K562 (cell line): ENCODE measurements at regions not wholly inside any gene's neighbourhood (a gene's known extent, or its start where the extent isn't known, plus 50 kb on each side); places are given as distances from the start of the nearest gene placed in this dataset.

Experiments
- ATAC-seq: fragments of 200-7000 bp; cut with Tn5 transposase; 3 replicates; pipeline ENCODE4 v1.9.1; 2020; ENCODE audit warnings: moderate library complexity
- BruUV-seq: library from RNA; stranded (reverse); fragments of 400-500 nt; replicated peaks from 2 replicates; lab custom pipeline; 2021; lab: Mats Ljungman, UMichigan
- CTCF ChIA-PET: fragments of 300-600 bp; formaldehyde crosslinking; extraction: SDS; loops from one replicate; lab custom pipeline; 2021; ENCODE audit warnings: low intra/inter-chr PET ratio; lab: Yijun Ruan, JAX
- POLR2A ChIA-PET: fragments of 300-600, 350-650 bp; sonication (Branson Sonifier 250); formaldehyde crosslinking; extraction: SDS; loops from one replicate; lab custom pipeline; 2021; ENCODE audit warnings: antibody characterized with exemption, inconsistent platforms; lab: Yijun Ruan, JAX
- DNase-seq, 4 experiments: peaks; one replicate each; pipeline versions ENCODE4 v3.0.0 to v3.0.0-alpha.2; 2011 to 2018; ENCODE audit warnings: low spot score in 3 of 4, mixed read lengths in 3 of 4; ENCODE audit errors: extremely low read depth in 1 of 4
- FAIRE-seq: peaks from 2 replicates; lab custom pipeline; 2011; peaks lifted over from hg19 to GRCh38; lab: Jason Lieb, UNC
- H2AFZ ChIP-seq: 2 replicates; pipeline ENCODE4 v1.6.0; 2011; ENCODE audit warnings: low read depth, low read length, control low read depth, inconsistent platforms
- H3K27ac ChIP-seq: fragments of 200-600 bp; 3 replicates; pipeline ENCODE4 v1.8.0; 2011; ENCODE audit warnings: low read depth, mild to moderate bottlenecking, control low read depth, inconsistent platforms, low read length, moderate library complexity, mixed read lengths; ENCODE audit errors: extremely low read depth
- H3K27me3 ChIP-seq, 2 experiments: fragments of 300-600 bp in 1 of 2; 2 replicates in 1 of 2; 3 replicates in 1 of 2; pipeline versions ENCODE4 v1.6.0 to v1.8.0; 2011; ENCODE audit warnings: inconsistent platforms in 2 of 2, low read length in 2 of 2, mild to moderate bottlenecking in 1 of 2, mixed read lengths in 1 of 2, moderate library complexity in 1 of 2; ENCODE audit not compliant: control insufficient read depth in 2 of 2, insufficient read depth in 2 of 2
- H3K36me3 ChIP-seq: fragments of 300-600 bp; 3 replicates; pipeline ENCODE4 v1.8.0; 2011; ENCODE audit warnings: mild to moderate bottlenecking, low read length, inconsistent platforms; ENCODE audit not compliant: control insufficient read depth, insufficient read depth
- H3K4me1 ChIP-seq, 2 experiments: fragments of 200-600 bp in 1 of 2; replicated peaks in 1 of 2; 2 replicates in 1 of 2; 3 replicates in 1 of 2; pipeline versions ENCODE4 v1.5.1 to v1.8.0; 2011; ENCODE audit warnings: inconsistent platforms in 2 of 2, low read length in 2 of 2, mild to moderate bottlenecking in 1 of 2, mixed read lengths in 1 of 2, moderate library complexity in 1 of 2; ENCODE audit not compliant: control insufficient read depth in 2 of 2, insufficient read depth in 2 of 2
- H3K4me2 ChIP-seq: 2 replicates; pipeline ENCODE4 v1.6.1; 2011; ENCODE audit warnings: low read length, control low read depth, inconsistent platforms, mixed read lengths; ENCODE audit not compliant: insufficient read depth
- H3K4me3 ChIP-seq: fragments of 200-600 bp; sonication (generic), shearing (Covaris generic); 2 replicates; pipeline ENCODE4 v1.5.1; 2016; ENCODE audit warnings: control low read depth, inconsistent platforms
- H3K79me2 ChIP-seq: fragments of 200-600 bp; 3 replicates; pipeline ENCODE4 v1.8.0; 2011; ENCODE audit warnings: low read length, inconsistent platforms; ENCODE audit not compliant: control insufficient read depth, insufficient read depth
- H3K9ac ChIP-seq, 2 experiments: 2 replicates each; pipeline versions ENCODE4 v1.6.0 to v1.6.1; 2011; ENCODE audit warnings: low read depth in 2 of 2, low read length in 2 of 2, control low read depth in 1 of 2, inconsistent platforms in 1 of 2, mild to moderate bottlenecking in 1 of 2, mixed read lengths in 1 of 2; ENCODE audit not compliant: insufficient read depth in 1 of 2
- H3K9me1 ChIP-seq: one replicate; pipeline ENCODE4 v1.6.0; 2011; ENCODE audit warnings: inconsistent platforms, mild to moderate bottlenecking, low read length, moderate library complexity; ENCODE audit not compliant: control insufficient read depth, insufficient read depth
- H3K9me3 ChIP-seq: replicated peaks from 2 replicates; pipeline ENCODE4 v1.5.1; 2011; ENCODE audit warnings: low read depth, low read length, inconsistent platforms; ENCODE audit not compliant: control insufficient read depth, insufficient read depth
- H4K20me1 ChIP-seq: replicated peaks from 2 replicates; pipeline ENCODE4 v1.6.1; 2011; ENCODE audit warnings: low read length, inconsistent platforms, mixed read lengths; ENCODE audit not compliant: control insufficient read depth, insufficient read depth
- PTTG1 ChIP-seq: fragments of 450-650 bp; IDR thresholded peaks from 2 replicates; pipeline ENCODE4 v1.6.1; 2016; ENCODE audit warnings: low read depth, mild to moderate bottlenecking, missing genetic modification characterization, missing compliant biosample characterization
- ZFP36 ChIP-seq: fragments of 150-350 bp; IDR thresholded peaks from 2 replicates; pipeline ENCODE4 v1.6.1; 2018; ENCODE audit warnings: low read length, low read depth; ENCODE audit not compliant: partially characterized antibody
- WGBS: fragments of 100-300 bp; shearing (Covaris generic); methylation state at CpG from one replicate; pipeline ENCODE4 v1.1.6; 2016; ENCODE audit warnings: low coverage, mixed read lengths; ENCODE audit not compliant: insufficient coverage; ENCODE audit errors: missing lambda C conversion rate; 5-methylcytosine and 5-hydroxymethylcytosine counted together
- in situ Hi-C: fragments of 300-500 bp; cut with MboI; formaldehyde crosslinking; loops from 4 replicates; pipeline ENCODE4 v1.15.0; 2018; ENCODE audit warnings: inconsistent platforms, mixed read lengths
- intact Hi-C: fragments of 100-400 bp; cut with micrococcal nuclease; formaldehyde crosslinking; loops from 2 replicates; pipeline ENCODE4 v1.14.2; 2022
- TF ChIP-seq, protein P1 (sequence below): IDR thresholded peaks from 2 replicates; pipeline ENCODE4 v1.6.1; 2016; ENCODE audit warnings: missing genetic modification characterization, missing compliant biosample characterization
- TF ChIP-seq, protein P2 (sequence below): fragments of 250-450 bp; sonication (Bioruptor Pico); IDR thresholded peaks from 2 replicates; pipeline ENCODE4 v1.5.1; 2021; ENCODE audit warnings: mild to moderate bottlenecking
- TF ChIP-seq, protein P3 (sequence below): fragments of 450-650 bp; conservative IDR thresholded peaks from 2 replicates; pipeline ENCODE4 v1.6.1; 2016; ENCODE audit warnings: missing genetic modification characterization, low read depth, mild to moderate bottlenecking, control low read depth, missing compliant biosample characterization
- TF ChIP-seq, protein P4 (sequence below): sonication (generic); IDR thresholded peaks from 2 replicates; pipeline ENCODE4 v1.6.1; 2016
- TF ChIP-seq, protein P5 (sequence below): fragments of 250-450 bp; sonication (Bioruptor Pico); IDR thresholded peaks from 2 replicates; pipeline ENCODE4 v1.8.0; 2022; ENCODE audit warnings: inconsistent platforms

DNA sequence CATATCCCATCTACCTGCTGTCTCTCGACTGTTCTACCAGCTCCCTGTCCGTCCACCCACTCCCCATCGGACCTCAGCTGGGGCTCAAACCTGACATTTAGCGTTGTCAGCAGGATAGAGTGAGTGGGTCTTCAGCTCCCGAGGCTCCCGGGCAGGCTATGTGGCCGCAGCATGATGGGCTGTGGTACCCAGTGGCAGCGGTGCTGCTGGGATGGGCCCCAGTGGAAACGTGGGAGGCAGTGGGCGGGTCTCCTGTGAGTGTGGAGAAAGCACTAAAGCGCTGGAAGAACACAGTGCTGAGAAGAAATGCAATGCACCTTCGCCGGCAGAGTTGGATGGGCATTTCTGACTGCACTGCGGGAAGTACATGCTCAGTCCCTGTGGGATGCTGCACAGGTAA is 204.8 kb upstream of the SYT4 start (continued):
- TF ChIP-seq, protein P1, sequence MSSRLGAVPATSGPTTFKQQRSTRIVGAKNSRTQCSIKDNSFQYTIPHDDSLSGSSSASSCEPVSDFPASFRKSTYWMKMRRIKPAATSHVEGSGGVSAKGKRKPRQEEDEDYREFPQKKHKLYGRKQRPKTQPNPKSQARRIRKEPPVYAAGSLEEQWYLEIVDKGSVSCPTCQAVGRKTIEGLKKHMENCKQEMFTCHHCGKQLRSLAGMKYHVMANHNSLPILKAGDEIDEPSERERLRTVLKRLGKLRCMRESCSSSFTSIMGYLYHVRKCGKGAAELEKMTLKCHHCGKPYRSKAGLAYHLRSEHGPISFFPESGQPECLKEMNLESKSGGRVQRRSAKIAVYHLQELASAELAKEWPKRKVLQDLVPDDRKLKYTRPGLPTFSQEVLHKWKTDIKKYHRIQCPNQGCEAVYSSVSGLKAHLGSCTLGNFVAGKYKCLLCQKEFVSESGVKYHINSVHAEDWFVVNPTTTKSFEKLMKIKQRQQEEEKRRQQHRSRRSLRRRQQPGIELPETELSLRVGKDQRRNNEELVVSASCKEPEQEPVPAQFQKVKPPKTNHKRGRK (tag), result no peak

DNA sequence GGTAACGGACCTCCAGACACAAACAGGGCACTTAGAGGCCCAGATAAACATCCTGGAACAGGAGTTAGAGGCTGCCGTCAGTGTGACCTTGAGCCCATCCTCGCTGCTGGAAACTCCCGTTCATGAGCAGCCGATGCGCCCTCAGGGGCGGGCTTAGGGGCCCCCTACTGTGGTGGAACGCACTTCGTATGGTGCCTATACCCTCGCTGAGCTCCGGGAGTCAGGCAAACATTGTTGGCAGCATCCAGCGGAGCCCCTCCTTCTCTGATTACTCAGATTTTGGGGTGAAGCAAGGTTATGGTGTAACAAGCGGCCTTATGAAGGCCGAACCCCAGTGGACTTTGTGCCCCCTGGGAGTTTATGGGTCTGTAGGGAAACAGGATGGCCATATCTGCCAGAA is 205.3 kb upstream of the SYT4 start:
- BruUV-seq, result no TSS peak
- H3K27ac ChIP-seq, result no peak overlapping the region
- H4K20me1 ChIP-seq, result no peaks in the 10 kb centered on the region
- 0% methylated on average over 8 of the region's 14 CpGs for WGBS
- H3K79me2 ChIP-seq, result no peaks in the 10 kb centered on the region
- no peaks in the 10 kb centered on the region for H3K9me1 ChIP-seq
- H3K4me3 ChIP-seq, result no peak overlapping the region
- H3K4me1 ChIP-seq, result no peaks in the 10 kb centered on the region
- H3K9ac ChIP-seq, result no peak overlapping the region
- in situ Hi-C loops, result no loop called here
- H3K36me3 ChIP-seq, result no peaks in the 10 kb centered on the region
- no peak for ATAC-seq
- H2AFZ ChIP-seq, result no peak overlapping the region
- CTCF ChIA-PET, result no interaction called here
- H3K9me3 ChIP-seq, result no peaks in the 10 kb centered on the region
- no peaks in the 10 kb centered on the region for H3K27me3 ChIP-seq
- H3K4me2 ChIP-seq, result no peak overlapping the region
- POLR2A ChIA-PET, result no interaction called here
- intact Hi-C loops, result no loop called here
- DNase-seq, result no peak
- FAIRE-seq, result no peak
- TF ChIP-seq, protein P2, sequence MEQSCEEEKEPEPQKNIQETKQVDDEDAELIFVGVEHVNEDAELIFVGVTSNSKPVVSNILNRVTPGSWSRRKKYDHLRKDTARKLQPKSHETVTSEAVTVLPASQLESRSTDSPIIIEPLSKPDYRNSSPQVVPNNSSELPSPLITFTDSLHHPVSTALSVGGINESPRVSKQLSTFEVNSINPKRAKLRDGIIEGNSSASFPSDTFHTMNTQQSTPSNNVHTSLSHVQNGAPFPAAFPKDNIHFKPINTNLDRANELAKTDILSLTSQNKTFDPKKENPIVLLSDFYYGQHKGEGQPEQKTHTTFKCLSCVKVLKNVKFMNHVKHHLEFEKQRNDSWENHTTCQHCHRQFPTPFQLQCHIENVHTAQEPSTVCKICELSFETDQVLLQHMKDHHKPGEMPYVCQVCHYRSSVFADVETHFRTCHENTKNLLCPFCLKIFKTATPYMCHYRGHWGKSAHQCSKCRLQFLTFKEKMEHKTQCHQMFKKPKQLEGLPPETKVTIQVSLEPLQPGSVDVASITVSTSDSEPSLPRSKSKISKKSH (CRISPR knock-in tag), result no peak
- TF ChIP-seq, protein P3, sequence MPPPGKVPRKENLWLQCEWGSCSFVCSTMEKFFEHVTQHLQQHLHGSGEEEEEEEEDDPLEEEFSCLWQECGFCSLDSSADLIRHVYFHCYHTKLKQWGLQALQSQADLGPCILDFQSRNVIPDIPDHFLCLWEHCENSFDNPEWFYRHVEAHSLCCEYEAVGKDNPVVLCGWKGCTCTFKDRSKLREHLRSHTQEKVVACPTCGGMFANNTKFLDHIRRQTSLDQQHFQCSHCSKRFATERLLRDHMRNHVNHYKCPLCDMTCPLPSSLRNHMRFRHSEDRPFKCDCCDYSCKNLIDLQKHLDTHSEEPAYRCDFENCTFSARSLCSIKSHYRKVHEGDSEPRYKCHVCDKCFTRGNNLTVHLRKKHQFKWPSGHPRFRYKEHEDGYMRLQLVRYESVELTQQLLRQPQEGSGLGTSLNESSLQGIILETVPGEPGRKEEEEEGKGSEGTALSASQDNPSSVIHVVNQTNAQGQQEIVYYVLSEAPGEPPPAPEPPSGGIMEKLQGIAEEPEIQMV (tag), result no peak
- TF ChIP-seq, protein P4, sequence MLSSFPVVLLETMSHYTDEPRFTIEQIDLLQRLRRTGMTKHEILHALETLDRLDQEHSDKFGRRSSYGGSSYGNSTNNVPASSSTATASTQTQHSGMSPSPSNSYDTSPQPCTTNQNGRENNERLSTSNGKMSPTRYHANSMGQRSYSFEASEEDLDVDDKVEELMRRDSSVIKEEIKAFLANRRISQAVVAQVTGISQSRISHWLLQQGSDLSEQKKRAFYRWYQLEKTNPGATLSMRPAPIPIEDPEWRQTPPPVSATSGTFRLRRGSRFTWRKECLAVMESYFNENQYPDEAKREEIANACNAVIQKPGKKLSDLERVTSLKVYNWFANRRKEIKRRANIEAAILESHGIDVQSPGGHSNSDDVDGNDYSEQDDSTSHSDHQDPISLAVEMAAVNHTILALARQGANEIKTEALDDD, result no peak
- TF ChIP-seq PTTG1 (tag), result no peak
- TF ChIP-seq, protein P5, sequence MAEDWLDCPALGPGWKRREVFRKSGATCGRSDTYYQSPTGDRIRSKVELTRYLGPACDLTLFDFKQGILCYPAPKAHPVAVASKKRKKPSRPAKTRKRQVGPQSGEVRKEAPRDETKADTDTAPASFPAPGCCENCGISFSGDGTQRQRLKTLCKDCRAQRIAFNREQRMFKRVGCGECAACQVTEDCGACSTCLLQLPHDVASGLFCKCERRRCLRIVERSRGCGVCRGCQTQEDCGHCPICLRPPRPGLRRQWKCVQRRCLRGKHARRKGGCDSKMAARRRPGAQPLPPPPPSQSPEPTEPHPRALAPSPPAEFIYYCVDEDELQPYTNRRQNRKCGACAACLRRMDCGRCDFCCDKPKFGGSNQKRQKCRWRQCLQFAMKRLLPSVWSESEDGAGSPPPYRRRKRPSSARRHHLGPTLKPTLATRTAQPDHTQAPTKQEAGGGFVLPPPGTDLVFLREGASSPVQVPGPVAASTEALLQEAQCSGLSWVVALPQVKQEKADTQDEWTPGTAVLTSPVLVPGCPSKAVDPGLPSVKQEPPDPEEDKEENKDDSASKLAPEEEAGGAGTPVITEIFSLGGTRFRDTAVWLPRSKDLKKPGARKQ, result no peak
- TF ChIP-seq ZFP36, result no peak
